ENCODE measurements at regions not wholly inside any gene's neighbourhood (a gene's known extent, or its start where the extent isn't known, plus 50 kb on each side); places are given as distances from the start of the nearest gene placed in this dataset.
"Not testable (repeated sequence)": the region's sequence is repeated elsewhere in the genome, so short reads cannot be mapped to it uniquely, and the experiment has no call there.

DNA sequence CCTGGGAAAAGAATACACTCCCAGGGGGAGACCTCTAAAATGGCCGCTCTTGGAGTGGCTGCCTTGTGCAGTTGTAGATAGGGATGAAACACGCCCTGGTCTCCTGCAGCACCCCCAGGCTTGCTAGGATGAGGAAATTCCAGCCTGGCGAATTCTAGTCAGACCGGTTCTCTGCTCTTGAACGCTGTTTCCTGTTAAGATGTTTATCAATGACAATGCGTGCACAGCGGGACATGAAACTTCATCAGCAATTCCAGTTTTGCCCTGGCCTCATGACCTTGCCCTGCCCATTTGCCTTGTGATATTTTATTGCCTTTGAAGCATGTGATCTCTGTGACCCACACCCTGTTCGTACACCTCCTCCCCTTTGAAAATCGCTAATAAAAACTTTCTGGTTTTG is 225.2 kb upstream of the INTU start:
- not testable (repeated sequence) for H3K36me3 ChIP-seq (replicated peaks; ENCODE audit: control insufficient read depth, insufficient read depth, low read length); DNase-seq; H3K27me3 ChIP-seq (ENCODE audit: control insufficient read depth, insufficient read depth, low read length); H3K4me3 ChIP-seq (ENCODE audit: insufficient read depth, low read depth, low read length)

DNA sequence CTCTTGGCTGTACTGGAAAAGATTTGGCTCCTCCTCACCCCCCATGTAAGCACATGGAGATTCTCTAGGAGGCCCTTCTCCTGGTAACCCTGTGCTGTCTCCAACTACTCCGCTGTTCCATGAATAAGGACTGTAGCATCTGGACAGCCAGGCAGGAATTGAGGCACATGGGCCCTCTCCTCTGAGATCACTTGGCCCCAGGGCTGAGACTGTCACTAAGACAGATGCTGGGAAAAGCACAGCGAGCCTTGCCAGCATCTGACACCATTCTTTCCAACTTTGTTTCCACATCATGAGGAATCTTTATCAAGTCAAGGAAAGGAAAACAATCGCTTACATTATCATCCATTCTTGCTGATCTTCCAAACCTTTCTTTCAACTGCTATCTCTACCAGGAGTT is 222.6 kb upstream of the INTU start:
- DNase-seq = no peak
- no peak overlapping the region for H3K4me3 ChIP-seq (ENCODE audit: insufficient read depth, low read depth, low read length)
- no peaks in the 10 kb centered on the region for H3K27me3 ChIP-seq (ENCODE audit: control insufficient read depth, insufficient read depth, low read length)
- no peaks in the 10 kb centered on the region for H3K36me3 ChIP-seq (replicated peaks; ENCODE audit: control insufficient read depth, insufficient read depth, low read length)

GRCh38 chr4:127410644-127411043 is 222.1 kb upstream of the INTU start:
- no peak for DNase-seq
- Histone ChIP-seq H3K4me3 (ENCODE audit: insufficient read depth, low read depth, low read length) (no peak overlapping the region), H3K36me3 (replicated peaks; ENCODE audit: control insufficient read depth, insufficient read depth, low read length) (no peaks in the 10 kb centered on the region), H3K27me3 (ENCODE audit: control insufficient read depth, insufficient read depth, low read length) (no peaks in the 10 kb centered on the region)

DNA sequence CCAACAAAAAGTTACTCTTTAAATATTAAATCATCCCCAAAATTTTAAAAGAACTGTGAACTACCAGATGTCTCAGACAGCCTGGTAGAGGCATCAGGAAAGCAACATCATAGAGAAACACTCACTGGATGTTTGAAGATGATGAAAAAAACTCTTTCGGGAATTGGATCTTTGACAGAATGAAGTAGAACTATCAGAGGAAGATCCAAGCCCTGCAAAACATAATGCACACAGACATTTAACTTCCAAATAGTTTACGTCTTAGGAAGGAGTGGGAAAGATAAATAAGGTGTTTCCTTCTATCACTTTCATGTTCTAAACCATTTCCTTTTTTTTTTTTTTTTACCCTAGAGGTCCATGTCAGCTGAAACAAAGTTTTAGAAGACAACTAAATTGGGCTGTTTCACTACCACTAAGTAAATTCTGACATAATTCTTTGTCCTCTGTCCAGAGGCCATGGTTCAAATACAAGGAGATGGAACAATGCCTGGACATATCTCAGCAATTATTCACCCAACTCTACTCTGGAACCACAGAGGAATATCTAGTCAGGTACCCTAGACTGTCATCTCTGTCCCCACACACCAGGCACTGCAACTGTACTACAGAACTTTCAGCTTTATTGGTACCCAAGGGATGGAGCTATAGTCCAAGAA is 217.7 kb upstream of the INTU start:
- Histone ChIP-seq H3K27me3 (ENCODE audit: control insufficient read depth, insufficient read depth, low read length) (no peaks in the 10 kb centered on the region), H3K36me3 (replicated peaks; ENCODE audit: control insufficient read depth, insufficient read depth, low read length) (no peaks in the 10 kb centered on the region), H3K4me3 (ENCODE audit: insufficient read depth, low read depth, low read length) (no peak overlapping the region)
- no peak for DNase-seq

- no peak overlapping the region for H3K4me3 ChIP-seq (ENCODE audit: insufficient read depth, low read depth, low read length)
- no peaks in the 10 kb centered on the region for H3K36me3 ChIP-seq (replicated peaks; ENCODE audit: control insufficient read depth, insufficient read depth, low read length)
- no peaks in the 10 kb centered on the region for H3K27me3 ChIP-seq (ENCODE audit: control insufficient read depth, insufficient read depth, low read length)
- no peak for DNase-seq
Measured at GRCh38 chr4:127416115-127416514, 216.6 kb upstream of the INTU start.

DNA sequence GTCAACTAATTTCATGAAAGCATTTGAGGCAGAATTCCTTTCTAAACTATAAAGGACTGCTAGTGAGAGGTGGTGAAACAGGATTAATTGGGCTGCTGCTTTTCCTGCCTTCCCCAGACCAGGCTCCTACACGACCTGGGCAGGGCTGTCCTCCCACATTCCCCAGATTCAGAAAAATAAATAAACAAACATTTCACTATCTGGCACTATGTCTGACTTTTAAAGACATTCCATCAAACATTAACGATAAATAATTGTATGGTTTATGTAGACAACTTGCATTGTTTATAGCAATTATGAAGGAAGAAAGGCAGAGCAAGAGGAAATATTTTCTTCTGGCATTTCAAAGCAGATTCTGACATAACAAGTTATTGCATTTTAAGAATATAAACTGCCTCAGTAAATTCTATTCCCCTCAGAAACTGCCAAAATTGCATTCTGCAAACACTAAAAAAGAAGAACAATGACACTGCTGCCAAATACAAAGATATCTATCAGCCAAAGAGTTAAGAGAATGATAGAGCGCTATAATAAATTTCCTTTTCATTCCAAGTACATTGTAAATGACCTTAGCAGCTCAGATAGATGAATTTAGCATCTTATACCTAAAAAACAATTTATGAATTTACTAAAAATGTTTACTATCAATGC is 214.7 kb upstream of the INTU start:
- H3K4me3 ChIP-seq (ENCODE audit: insufficient read depth, low read depth, low read length) = no peak overlapping the region
- no peaks in the 10 kb centered on the region for H3K27me3 ChIP-seq (ENCODE audit: control insufficient read depth, insufficient read depth, low read length)
- no peaks in the 10 kb centered on the region for H3K36me3 ChIP-seq (replicated peaks; ENCODE audit: control insufficient read depth, insufficient read depth, low read length)
- DNase-seq = no peak

GRCh38 chr4:127419431-127419830 is 213.3 kb upstream of the INTU start:
- no peaks in the 10 kb centered on the region for H3K27me3 ChIP-seq (ENCODE audit: control insufficient read depth, insufficient read depth, low read length)
- no peak for DNase-seq
- H3K4me3 ChIP-seq (ENCODE audit: insufficient read depth, low read depth, low read length) = no peak overlapping the region
- H3K36me3 ChIP-seq (replicated peaks; ENCODE audit: control insufficient read depth, insufficient read depth, low read length) = no peaks in the 10 kb centered on the region

DNA sequence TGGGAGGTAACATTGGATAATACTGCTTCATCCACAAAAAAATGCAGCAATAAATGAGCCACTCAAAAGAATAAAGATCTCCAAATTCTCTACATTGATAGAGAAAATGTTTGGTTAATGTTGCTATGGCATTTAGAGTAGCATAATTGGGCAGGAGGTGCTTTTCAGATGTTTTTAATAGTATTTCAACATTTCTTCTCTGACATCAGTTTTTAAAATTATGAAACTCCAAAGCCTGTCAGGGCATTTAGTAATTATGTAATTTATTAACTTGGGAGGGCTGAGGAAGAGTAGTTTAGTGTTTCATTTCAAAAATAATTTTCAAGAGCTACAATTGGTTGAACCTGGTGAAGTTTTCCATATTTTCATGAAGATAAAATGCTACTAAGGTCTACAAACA is 211.3 kb upstream of the INTU start:
- no peaks in the 10 kb centered on the region for H3K27me3 ChIP-seq (ENCODE audit: control insufficient read depth, insufficient read depth, low read length)
- no peak overlapping the region for H3K4me3 ChIP-seq (ENCODE audit: insufficient read depth, low read depth, low read length)
- H3K36me3 ChIP-seq (replicated peaks; ENCODE audit: control insufficient read depth, insufficient read depth, low read length) = no peaks in the 10 kb centered on the region
- no peak for DNase-seq

- no peak overlapping the region for H3K4me3 ChIP-seq (ENCODE audit: insufficient read depth, low read depth, low read length)
- no peaks in the 10 kb centered on the region for H3K36me3 ChIP-seq (replicated peaks; ENCODE audit: control insufficient read depth, insufficient read depth, low read length)
- no peaks in the 10 kb centered on the region for H3K27me3 ChIP-seq (ENCODE audit: control insufficient read depth, insufficient read depth, low read length)
- no peak for DNase-seq
Measured at GRCh38 chr4:127425202-127425845, 207.4 kb upstream of the INTU start.

DNA sequence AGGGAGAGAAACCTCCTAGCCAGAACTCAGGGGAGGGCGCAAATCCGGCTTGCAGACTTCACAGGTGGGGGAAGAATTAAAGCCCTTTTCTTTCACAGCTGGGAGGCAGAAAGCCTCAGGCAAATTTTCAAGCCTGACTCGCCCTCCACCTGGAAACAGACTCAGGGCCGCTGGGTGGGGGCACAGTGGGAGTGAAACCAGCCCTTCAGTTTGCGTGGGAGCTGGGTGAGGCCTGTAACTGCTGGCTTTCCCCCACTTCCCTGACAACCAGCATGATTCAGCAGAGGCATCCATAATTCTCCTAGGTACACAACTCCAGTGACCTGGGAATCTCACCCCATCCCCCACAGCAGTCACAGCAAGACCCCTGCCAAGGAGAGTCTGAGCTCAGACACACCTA is 206.9 kb upstream of the INTU start:
- H3K27me3 ChIP-seq (ENCODE audit: control insufficient read depth, insufficient read depth, low read length) = no peaks in the 10 kb centered on the region
- no peaks in the 10 kb centered on the region for H3K36me3 ChIP-seq (replicated peaks; ENCODE audit: control insufficient read depth, insufficient read depth, low read length)
- no peak for DNase-seq
- no peak overlapping the region for H3K4me3 ChIP-seq (ENCODE audit: insufficient read depth, low read depth, low read length)

DNA sequence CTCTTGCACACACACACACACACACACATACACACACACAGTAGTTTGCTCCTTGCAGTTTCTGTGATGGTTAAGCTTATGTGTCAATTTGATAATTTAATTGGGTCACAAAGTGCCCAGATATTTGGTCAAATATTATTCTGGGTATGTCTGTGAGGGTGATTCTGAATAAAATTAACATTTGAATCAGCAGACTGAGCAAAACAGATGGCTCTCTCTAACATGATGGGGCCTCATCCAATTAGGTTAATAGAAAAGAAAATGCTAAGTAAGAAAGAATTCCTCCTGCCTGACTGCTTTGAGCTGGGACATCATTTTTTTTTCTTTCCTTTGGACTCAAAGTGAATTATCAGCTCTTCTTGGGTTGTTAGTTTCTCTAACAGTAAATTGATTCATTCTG is 191.2 kb upstream of the INTU start:
- DNase-seq = no peak
- no peak overlapping the region for H3K4me3 ChIP-seq (ENCODE audit: insufficient read depth, low read depth, low read length)
- no peaks in the 10 kb centered on the region for H3K36me3 ChIP-seq (replicated peaks; ENCODE audit: control insufficient read depth, insufficient read depth, low read length)
- no peaks in the 10 kb centered on the region for H3K27me3 ChIP-seq (ENCODE audit: control insufficient read depth, insufficient read depth, low read length)

DNA sequence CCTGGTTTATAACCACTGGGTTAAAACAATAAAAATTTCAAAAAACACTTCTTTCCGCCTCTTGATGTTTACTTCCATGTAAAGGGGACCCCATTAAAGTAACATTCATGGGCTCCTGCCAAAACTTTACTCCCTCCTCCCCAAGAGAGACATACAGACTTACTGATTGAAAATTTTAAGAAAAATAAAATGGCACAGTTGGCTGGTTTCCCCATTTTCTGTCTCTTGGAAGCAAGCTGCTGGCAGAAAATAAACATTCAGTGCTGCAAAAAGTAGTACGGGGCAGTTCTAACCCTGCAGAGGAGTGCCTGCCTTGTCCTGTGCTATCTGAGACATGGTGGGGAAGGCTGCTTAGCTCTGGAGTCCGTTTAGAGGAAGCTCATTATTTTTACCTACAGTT is 187.3 kb upstream of the INTU start:
- Histone ChIP-seq H3K4me3 (ENCODE audit: insufficient read depth, low read depth, low read length) (no peak overlapping the region), H3K36me3 (replicated peaks; ENCODE audit: control insufficient read depth, insufficient read depth, low read length) (no peaks in the 10 kb centered on the region), H3K27me3 (ENCODE audit: control insufficient read depth, insufficient read depth, low read length) (no peaks in the 10 kb centered on the region)
- no peak for DNase-seq

- DNase-seq = no peak
- H3K36me3 ChIP-seq (replicated peaks; ENCODE audit: control insufficient read depth, insufficient read depth, low read length) = no peaks in the 10 kb centered on the region
- no peaks in the 10 kb centered on the region for H3K27me3 ChIP-seq (ENCODE audit: control insufficient read depth, insufficient read depth, low read length)
- no peak overlapping the region for H3K4me3 ChIP-seq (ENCODE audit: insufficient read depth, low read depth, low read length)
Measured at GRCh38 chr4:127446427-127446885, 186.3 kb upstream of the INTU start.

- no peak for DNase-seq
- Histone ChIP-seq H3K27me3 (ENCODE audit: control insufficient read depth, insufficient read depth, low read length) (no peaks in the 10 kb centered on the region), H3K36me3 (replicated peaks; ENCODE audit: control insufficient read depth, insufficient read depth, low read length) (no peaks in the 10 kb centered on the region), H3K4me3 (ENCODE audit: insufficient read depth, low read depth, low read length) (no peak overlapping the region)
Measured at GRCh38 chr4:127448986-127449385, 183.8 kb upstream of the INTU start.

- no peak for DNase-seq
- Histone ChIP-seq H3K27me3 (ENCODE audit: control insufficient read depth, insufficient read depth, low read length) (no peaks in the 10 kb centered on the region), H3K4me3 (ENCODE audit: insufficient read depth, low read depth, low read length) (no peak overlapping the region), H3K36me3 (replicated peaks; ENCODE audit: control insufficient read depth, insufficient read depth, low read length) (no peaks in the 10 kb centered on the region)
Measured at GRCh38 chr4:127449449-127449848, 183.3 kb upstream of the INTU start.

Data from H7 (cell line).